Activated CD4-positive, alpha-beta T cell treated with anti-CD3 and anti-CD28 coated beads, Interleukin-2, Interleukin-4, amounts not matched to agents 100 ng/mL and 50 ng/mL, durations not matched to agents 16 hours and 8 hours (primary cell): ENCODE measurements at regions not wholly inside any gene's neighbourhood (a gene's known extent, or its start where the extent isn't known, plus 50 kb on each side); places are given as distances from the start of the nearest gene placed in this dataset.

Experiments
- DNase-seq: peaks from one replicate; pipeline ENCODE4 v3.0.0-alpha.2; 2020; ENCODE audit warnings: low spot score

DNA sequence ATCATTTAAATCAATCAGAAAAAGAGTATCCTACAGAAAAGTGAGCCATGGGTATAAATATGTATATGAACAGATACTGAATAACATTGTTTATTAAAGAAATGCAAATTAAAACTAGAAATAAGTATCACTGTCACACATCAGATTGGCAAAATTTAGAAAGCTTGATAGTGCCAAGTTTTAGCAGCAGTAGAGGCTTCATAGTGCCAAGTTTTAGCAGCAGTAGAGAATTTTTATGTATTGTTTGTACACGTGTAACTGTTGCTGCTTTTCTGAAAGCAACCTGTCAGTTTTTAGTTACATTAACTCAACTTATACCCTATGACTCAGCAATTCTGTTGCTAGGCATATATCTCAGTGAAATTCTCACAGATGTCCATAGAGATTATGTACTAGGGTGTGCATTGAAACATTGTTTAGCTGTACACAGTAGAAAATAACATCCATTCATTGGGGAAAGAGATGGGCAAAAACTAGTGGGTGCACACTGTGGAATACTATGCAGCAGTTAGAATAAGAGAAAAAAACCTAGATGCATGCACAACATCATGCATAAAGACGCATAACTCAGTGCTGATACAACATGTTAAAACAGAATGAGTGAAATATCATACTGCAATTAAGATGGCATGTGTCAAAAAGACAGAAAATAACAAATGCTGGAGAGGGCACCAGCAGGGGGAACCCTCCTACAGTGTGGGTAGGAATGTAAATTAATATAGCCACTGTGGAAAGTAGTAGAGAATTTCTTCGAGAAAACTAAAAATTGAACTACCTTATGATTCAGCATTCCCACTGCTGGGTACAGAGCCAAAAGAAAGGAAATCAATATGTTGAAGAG is 294.5 kb upstream of the NT5C1B start:
- DNase-seq, result no peak

- DNase-seq, result no peak
Observed at GRCh38 chr2:18871430-18871829, 282.1 kb upstream of the NT5C1B start.

DNA sequence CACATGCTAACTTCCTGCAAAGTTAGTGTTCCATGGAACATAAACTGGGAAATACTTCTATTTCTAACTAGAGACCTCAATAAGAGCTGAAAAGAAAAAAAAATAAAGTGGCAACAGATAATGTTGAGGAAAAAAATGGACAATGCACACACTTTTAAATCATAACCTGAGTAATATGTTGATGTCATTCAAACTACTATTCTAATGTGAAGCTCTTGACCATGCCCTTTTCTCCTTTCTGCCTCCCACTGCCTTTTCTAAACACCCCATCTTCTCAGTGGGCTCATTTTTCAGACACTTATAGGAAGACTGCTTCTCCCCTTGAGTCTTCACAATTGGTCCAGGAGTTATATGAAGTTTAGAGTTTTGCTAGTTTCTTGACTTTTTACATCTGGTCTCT is 280.9 kb upstream of the NT5C1B start:
- no peak for DNase-seq

GRCh38 chr2:18861951-18862350 is 272.6 kb upstream of the NT5C1B start:
- no peak for DNase-seq

DNA sequence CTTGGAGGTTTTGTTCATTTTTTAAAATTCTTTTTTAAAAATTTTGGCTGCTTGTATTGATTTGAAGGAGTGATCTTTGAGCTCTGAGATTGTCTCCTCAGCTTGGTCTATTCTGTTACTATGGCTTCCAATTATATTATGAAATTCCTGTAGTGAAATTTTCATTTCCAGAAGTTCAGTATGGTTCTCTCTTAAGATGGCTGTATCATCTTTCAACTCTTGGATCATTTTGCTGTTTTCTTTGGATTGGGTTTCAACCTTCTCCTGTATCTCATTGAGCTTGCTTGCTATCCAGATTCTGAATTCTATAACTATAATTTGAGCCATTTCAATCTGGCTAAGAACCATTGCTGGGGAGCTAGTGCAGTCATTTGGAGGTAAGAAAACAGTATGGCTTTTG is 270.8 kb upstream of the NT5C1B start:
- no peak for DNase-seq

DNA sequence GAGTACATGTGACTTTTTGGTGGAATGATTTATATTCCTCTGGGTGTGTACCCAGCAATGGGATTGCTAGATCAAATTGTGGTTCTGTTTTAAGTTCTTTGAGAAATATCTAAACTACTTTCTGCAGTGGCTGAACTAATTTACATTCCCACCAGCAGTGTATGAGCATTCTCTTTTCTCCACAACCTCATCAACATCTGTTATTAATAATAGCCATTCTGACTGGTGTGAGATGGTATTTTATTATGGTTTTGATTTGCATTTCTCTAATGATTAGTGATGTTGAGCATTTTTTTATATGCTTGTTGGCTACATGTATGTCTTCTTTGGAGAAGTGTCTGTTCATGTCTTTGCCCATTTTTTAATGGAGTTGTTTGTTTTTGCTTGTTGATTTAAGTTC is 267.4 kb upstream of the NT5C1B start:
- DNase-seq, result no peak

- DNase-seq, result no peak
Observed at GRCh38 chr2:18855027-18855426, 265.7 kb upstream of the NT5C1B start.

DNA sequence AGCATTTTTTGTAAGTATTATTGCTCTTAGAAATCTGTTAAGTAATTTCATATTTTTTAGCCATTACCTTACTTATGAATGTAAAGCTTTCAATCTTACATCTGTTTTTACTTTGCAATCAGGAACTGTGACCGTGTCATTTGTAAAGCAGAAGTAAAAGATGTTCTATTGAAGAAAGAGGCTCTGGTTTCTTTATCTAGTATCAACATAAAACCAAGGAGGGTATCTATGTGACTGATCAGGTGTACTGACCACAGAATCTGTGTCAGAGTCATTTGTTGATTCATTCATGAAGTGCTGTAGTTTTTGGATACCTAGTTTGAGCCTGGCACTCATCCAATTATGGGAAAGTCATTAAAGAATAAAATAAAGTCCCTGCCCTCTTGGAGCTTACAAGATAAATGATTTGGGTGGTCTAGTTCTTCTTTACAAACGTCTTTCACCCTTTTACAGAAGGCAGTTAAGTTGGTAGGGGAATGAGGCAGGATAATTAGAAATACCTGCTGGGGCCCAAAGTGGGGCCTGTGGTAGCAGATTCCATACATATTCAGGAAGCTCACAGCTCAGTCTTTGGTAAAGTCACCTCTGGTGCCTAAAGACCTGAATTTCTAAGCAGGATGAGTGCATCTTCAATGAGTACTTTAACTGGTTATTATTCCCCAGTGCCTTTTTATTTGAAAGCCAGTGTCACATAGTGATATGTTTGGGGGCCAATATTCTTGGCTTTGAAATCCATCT is 260.6 kb upstream of the NT5C1B start:
- DNase-seq, result peak; percentile 2

DNA sequence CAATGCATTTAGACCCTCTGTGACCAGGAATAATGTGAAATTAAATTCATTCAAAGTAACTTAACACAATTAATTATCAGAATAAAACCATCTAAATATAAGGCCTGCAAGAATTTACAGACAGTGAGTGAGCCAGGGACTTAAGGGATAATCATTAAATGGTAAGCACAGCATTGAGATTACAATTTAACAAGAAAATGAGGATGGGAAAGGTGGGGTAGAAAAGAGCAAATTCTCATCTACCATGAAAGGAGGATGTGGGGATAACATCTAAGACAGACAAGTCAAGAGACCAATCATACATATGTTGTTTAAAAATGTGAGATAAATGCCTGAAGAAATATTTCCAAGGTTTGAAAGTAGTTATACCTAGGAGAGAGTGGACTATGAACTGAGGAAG is 259.3 kb upstream of the NT5C1B start:
- no peak for DNase-seq

- DNase-seq, result no peak
Observed at GRCh38 chr2:18845854-18846445, 256.6 kb upstream of the NT5C1B start.

DNA sequence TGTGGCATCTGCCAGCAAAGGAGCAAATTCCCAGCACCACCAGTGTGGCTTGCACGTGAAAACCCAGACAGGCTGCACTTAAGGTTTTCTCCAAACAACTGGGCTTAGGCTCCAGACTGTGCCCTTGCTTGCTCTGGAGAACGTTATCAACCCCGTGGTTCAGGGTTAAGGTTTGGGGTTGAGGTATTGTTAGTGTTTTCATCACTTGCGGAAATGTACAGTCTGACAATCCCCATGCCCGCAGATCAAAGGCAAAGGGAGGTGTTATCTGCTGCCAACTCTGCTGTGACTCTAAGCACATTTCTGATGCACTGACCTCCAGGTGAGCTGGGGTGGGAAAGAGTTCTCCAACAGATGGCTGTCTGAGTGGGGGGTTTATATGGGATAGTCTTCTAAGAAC is 253.5 kb upstream of the NT5C1B start:
- no peak for DNase-seq

DNA sequence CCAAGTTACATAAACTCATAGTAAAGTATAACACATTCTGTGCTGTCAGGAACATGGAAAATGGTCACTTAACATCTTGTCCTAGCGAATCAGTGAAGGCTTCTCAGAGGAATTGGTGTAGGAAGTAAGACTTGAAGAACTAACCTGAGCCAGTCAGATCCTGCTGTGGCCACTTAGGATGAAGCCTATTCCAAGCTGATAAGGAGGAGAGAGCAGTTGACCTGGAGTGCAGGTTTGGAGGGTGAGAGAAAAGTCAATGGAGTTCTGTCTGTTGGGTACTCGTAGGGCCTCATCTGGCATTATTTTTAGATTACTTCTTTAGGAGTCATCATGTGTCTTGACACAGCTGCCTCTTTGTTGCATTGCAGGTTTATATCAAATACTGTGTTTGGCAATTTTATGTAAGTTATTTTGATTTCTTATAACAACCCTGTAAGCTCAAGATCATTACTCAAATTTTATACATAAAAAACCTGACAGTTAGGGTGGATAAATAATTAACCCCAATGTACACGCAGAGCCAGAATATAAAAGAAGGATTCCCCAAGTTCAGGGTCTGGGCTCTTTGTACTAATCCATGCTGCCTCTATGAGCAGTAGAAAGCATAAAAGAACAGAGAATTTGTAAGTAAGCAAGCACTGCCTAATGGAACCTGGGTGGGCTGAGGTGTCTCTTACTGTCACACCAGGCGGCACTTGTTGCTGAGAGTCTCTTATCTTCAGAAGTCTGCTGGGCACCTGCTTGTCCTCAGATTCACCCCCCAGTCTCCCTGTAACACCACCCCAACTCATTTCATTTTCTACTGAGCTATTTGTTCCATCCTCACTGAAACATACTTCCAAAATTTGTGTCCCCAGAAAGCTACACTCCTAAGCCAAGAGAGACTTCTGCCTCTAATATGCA is 252.1 kb upstream of the NT5C1B start:
- DNase-seq, result no peak

DNA sequence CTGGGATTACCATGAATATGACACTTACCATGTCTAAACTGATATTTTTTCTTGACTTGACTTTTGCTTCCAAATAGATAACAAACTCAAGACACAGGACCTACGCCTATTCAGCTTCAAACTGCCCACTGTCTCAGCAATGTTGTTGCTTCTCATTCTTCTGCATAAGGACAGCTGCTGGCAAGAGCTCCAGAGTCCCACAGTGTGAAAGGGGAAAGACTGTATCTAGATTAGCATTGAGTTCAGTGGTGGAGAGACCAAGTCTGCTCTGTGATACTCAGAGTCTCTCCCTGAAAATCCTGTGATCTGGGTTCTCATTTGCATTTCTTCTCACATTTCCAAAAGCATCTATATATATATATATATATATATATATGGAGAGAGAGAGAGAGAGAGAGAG is 247.9 kb upstream of the NT5C1B start:
- DNase-seq, result no peak

- no peak for DNase-seq
Observed at GRCh38 chr2:18836436-18836835, 247.1 kb upstream of the NT5C1B start.

GRCh38 chr2:18835787-18836186 is 246.4 kb upstream of the NT5C1B start:
- DNase-seq, result no peak

GRCh38 chr2:18834341-18834740 is 245.0 kb upstream of the NT5C1B start:
- no peak for DNase-seq

DNA sequence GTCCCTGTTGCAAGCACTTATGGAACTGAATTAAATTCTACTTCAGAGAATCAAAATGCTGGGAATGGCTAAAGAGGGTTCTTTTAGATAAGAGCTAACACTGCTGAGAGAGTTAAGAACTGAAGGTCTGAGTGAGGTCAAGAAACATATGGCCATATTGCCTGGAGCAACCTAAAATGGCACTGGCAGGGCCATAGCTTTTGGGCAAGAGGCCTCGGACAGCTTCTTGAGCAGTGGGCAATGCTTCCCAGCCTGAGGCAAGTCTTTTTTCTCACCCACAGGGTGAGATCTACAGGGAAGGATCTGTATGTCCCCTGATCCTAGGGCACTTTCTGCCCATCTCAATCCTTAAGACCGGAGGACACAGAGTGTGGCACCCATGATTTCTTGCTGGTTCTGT is 244.6 kb upstream of the NT5C1B start:
- DNase-seq, result no peak

GRCh38 chr2:18831916-18832510 is 242.6 kb upstream of the NT5C1B start:
- no peak for DNase-seq

GRCh38 chr2:18830962-18831361 is 241.6 kb upstream of the NT5C1B start:
- DNase-seq, result no peak

DNA sequence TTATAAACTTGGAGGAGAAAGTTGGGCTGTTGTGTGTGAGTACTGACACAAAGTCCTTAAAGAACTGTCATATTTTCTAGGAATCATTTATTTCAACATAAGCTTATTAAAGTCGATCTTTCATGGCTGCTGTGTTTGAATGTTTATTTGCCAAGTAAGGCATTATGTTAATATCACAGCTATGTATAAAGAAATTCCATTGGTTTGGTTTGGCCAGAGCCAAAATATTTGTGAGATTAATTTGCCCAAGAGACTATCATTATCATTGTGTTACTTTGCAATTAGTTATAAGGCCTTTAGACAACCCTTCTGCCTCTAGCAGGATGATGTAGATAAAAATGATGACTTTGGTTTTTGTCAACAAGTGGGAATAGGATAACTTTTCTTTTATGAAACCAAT is 240.6 kb upstream of the NT5C1B start:
- DNase-seq, result no peak

DNA sequence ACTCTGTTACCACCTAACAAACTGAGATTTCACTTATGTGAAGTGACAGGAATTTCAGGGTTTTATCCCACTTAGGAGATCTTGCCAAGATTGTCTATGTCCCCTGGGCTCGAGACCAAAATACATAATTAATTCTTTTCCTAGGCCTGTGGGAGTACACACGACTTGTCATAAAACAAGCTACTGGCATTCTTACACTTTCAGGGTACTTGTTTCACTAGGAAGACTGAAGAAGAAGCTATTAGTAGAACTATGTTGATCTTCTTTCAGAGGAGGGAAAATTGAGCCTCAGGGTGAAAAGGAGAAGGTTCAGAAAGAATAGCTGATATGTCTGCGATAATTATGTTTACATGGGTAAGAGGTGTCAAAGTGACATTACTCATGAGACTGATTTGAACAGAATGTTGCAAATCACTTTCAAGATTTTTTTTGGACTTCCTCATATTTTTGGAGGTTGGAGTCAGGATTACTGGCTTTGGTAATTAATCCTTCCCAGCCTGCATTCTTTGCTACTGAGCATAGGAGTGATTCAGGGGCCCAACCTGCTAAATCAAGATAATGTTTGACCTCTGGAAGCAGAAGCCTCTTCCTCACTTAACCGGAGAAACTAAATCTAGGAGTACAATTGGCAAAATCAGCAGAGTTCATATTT is 240.0 kb upstream of the NT5C1B start:
- DNase-seq, result no peak
